ENCODE measurements at regions not wholly inside any gene's neighbourhood (a gene's known extent, or its start where the extent isn't known, plus 50 kb on each side); places are given as distances from the start of the nearest gene placed in this dataset.

GRCh38 chr15:66937588-66937987, 127.8 kb upstream of the SMAD3 start:
- TF ChIP-seq, protein P1, sequence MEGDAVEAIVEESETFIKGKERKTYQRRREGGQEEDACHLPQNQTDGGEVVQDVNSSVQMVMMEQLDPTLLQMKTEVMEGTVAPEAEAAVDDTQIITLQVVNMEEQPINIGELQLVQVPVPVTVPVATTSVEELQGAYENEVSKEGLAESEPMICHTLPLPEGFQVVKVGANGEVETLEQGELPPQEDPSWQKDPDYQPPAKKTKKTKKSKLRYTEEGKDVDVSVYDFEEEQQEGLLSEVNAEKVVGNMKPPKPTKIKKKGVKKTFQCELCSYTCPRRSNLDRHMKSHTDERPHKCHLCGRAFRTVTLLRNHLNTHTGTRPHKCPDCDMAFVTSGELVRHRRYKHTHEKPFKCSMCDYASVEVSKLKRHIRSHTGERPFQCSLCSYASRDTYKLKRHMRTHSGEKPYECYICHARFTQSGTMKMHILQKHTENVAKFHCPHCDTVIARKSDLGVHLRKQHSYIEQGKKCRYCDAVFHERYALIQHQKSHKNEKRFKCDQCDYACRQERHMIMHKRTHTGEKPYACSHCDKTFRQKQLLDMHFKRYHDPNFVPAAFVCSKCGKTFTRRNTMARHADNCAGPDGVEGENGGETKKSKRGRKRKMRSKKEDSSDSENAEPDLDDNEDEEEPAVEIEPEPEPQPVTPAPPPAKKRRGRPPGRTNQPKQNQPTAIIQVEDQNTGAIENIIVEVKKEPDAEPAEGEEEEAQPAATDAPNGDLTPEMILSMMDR (IDR thresholded peaks at IDR 0.05): no peak
- TF ChIP-seq POLR2AphosphoS5 (IDR thresholded peaks at IDR 0.05) (no peak), POLR2A (IDR thresholded peaks at IDR 0.05) (no peak)

Measured in prostate gland (tissue), 2 donors.